COLO829 (cell line): ENCODE measurements at regions not wholly inside any gene's neighbourhood (a gene's known extent, or its start where the extent isn't known, plus 50 kb on each side); places are given as distances from the start of the nearest gene placed in this dataset.
"Not testable (repeated sequence)": the region's sequence is repeated elsewhere in the genome, so short reads cannot be mapped to it uniquely, and the experiment has no call there.

Experiments used
- DNase-seq: peaks from one replicate; pipeline ENCODE4 v3.0.0; 2012; ENCODE audit warnings: low spot score

DNA sequence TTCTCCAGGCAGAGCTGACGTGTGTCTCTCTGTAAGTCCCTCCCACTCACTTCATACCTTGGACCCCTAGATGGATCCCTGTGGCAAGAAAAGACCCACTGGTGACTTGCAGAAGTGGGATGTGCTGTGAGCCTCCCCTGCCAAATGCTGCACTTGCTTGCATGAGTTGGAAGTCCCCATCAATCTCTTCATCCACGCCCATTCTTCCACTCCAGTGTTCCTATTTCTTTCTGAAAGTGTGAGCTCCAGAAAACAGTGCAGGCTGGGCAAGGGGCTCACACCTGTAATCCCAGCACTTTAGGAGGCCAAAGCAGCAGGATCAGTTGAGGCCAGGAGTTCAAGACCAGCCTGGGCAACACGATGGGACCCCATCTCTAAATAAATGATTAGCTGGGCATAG lies 254.1 kb upstream of the IRF2BP2 start:
- DNase-seq, result no peak

GRCh38 chr1:234863551-234863971 lies 253.6 kb upstream of the IRF2BP2 start:
- DNase-seq, result no peak

DNA sequence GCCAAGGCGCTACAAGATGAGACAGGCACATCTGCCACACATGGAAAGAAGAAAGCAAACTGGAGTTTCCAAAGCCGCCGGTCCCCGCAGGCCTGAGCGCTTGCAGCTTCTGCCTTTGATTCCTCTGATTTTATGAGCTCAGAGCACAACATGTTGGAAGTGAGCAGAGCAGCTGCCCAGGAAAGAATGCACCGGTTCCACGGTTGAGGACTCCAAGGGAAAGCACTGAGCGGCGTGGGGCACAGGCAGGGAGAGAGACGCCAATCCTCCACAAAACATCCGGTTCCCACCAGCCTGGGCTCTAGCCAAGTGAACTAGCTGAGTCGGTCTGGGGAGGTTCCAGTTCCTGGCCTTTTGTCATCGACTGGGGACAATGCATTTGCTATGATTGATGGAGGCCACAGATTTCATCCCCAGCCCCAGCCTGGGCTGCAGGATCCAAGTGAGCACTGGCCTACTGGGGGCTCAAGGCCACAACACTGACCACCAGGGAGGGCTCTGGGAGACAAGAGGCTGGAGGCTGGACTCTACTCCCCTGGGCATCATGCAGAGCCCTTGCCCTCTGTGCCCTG lies 253.1 kb upstream of the IRF2BP2 start:
- peak; percentile 33 for DNase-seq

DNA sequence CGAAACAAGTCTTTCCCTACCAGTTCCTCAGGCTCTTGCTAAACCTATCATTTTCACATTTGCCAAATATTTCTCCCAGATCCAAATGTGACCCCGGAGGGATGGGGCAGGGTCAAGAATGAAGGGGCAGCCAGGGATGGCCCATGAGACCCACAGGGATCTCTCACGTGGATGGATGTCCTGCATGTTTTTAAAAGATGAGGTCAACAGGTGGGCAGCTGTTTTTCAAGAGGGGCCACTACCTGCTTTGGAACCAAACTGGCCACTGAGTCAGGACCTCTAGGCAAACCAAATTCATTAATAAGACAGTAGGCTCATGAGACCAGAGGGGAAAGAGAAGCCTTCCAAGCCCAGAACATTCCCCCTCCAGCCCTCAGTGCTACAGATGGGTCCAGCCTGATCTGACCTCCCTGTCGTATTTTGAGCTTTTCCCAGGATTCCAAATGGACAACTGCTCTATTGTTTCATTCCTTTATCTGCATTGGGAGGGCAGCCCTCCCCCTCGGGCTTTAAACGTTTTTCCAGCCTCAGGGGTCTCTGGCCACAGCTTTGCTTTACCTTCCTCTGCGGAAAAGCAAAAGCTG lies 252.5 kb upstream of the IRF2BP2 start:
- DNase-seq, result no peak

DNA sequence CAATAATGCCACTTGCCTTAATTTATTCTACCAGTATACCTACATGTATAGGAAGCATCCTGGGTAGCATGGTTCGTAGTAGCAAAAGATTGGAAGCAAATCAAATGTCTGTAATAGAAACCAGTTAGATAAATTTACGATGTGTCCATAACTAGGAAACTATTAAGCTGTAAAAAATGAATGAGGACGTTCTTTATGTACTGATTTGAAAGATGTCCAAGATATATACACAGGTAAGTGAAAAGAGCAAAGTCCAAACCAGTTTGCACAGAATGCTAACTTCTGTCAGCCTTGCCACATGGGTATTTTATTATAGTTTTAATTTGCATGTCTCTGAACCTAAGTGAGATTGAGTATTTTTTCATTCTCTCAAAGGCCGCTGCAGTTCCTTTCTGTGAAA lies 251.8 kb upstream of the IRF2BP2 start:
- no peak for DNase-seq

DNA sequence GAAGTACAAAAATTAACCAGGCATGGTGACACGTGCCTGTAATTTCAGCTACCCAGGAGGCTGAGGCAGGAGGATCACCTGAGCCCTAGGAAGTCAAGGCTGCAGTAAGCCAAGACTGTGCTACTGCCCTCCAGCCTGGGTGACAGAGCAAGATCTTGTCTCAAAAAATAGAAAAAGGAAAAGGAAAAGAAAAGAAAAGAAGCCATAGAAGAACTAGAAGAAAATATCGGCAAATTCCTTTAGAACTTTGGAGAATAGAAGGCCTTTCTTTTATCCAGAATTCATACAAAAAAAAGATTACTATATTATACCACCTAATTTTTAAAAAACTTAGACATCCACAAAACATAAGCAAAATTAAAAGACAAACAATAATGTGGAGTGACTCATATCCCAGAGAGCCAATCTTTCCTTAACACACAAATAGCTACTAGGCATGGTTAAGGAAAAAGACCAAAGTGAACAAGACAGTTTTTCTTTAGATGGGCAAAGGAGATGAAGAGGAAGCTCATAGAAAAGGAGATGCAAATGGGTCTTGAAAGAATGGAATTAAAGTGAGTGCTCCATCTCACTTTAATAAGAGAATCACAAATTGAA lies 251.1 kb upstream of the IRF2BP2 start:
- no peak for DNase-seq

DNA sequence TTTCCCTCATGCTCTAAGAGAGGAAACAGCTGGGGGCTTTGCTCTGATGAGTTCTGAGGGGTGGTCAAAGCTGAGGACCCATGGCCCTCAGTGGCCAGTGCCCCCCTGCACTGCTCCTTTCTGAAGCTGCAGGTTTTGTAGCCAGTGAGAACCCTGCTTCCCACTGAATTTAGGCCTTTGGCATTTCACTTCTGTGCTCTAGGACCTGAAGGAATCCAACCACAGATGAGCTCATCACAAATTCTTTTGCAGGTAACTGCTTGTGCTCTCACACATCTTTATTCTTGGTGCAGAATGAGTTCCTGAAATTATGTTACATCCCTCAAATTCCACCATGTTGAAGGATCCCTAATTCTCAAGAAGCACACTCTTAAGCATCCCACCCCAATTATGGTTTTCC lies 248.7 kb upstream of the IRF2BP2 start:
- no peak for DNase-seq

- DNase-seq, result no peak
Measured at GRCh38 chr1:234856845-234857245, 246.9 kb upstream of the IRF2BP2 start.

DNA sequence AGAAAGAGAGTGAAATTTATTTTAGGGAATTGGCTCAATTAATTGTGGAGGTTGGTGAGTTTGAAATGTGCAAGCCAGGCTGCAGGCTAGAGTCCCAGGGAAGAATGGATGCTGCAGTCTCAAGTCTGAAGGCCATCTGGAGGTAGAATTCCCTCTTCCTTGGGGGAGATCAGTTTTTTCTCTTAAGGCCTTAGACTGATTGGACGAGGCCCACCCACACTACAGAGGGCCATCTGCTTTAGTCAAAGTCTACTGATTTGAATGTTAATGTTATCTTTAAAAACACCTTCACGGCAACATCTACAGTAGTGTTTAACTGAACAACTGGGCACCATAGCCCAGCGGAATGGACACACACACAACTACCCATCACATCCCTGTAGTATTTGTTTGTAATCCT lies 245.9 kb upstream of the IRF2BP2 start:
- DNase-seq, result no peak

GRCh38 chr1:234854645-234855039 lies 244.7 kb upstream of the IRF2BP2 start:
- DNase-seq, result no peak

GRCh38 chr1:234853906-234854644 lies 244.1 kb upstream of the IRF2BP2 start:
- DNase-seq, result no peak

DNA sequence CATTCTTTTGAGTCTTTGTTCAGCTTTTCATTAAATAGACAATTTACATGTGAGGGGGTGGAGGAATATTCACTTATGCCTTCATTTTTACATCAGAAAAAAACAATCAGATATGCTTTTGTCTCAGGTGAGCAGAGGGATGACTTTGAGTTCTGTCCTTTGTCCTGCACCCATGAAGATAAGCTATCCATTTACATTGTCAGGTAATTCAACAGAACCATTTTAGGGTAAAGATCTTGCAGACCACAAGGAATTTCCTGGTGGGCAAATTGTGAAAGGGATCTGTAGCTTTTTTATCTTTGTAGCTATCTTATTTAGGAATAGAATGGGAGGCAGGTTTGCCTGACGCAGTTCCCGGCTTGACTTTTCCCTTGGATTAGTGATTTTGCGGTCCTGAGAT lies 242.7 kb upstream of the IRF2BP2 start:
- DNase-seq, result no peak

- DNase-seq, result no peak
Measured at GRCh38 chr1:234851450-234852438, 241.8 kb upstream of the IRF2BP2 start.

GRCh38 chr1:234849832-234850231 lies 239.9 kb upstream of the IRF2BP2 start:
- DNase-seq, result no peak

DNA sequence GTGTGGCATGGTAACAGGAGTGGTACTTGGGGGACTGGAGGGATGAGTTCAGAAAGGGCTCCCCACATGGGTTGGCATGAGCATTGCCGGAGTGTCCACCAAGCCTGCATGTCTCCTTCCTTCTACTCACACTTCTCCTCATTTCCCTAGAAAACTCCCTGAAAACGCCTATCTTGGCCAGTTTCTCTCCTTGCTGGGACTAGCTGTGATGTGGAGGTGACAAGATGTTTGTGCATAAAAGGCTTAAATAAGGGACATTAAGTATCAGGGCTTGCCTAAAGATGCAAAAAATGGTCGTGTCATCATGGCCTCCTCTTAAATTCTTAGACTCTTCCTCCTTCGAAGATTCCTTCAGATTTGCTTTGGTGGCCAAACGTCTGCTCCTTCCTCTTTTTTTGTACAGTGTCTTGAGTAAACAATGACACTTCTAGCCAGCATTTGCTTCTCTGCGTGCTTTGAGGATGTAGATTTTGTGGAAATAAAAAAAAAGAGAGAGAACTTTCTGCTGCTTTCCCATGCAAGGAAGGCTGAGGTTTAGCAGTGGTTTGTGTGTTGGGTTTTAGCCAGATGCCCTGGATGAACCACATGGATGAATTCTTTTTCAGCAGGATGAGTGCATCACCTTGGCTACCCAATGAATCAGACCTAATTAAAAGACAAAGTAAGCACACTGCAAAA lies 239.1 kb upstream of the IRF2BP2 start:
- no peak for DNase-seq

DNA sequence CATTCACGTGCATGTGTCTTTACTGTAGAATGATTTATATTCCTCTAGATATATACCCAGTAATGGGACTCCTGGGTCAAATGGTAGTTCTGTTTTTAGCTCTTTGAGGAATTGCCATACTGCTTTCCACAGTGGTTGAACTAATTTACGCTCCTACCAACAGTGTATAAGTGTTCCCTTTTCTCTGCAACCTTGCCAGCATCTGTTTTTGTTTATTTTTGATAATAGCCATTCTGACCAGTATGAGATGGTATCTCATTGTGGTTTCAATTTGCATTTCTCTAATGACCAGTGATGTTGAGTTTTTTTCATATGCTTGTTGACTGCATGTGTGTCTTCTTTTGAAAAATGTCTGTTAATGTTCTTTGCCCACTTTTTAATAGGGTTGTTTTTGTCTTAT lies 236.8 kb upstream of the IRF2BP2 start:
- not testable (repeated sequence) for DNase-seq

DNA sequence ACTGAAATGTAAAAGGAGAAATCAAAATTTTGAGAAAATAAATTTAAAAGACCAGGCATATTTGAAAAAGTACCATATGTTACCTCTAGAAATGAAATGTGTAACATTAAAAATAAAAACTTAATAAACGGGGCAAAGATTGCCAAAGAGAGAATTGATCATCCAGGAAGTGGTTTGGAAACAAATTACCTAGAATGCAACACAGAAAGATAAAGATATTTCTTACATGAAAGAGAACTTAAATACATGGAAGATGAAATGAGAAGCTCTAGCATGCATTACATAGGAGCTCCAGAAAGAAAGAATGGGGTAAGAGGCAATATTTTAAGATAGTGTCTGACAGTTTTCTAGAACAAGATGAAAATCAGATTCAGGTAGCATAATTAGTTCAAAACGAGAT lies 235.9 kb upstream of the IRF2BP2 start:
- no peak for DNase-seq

DNA sequence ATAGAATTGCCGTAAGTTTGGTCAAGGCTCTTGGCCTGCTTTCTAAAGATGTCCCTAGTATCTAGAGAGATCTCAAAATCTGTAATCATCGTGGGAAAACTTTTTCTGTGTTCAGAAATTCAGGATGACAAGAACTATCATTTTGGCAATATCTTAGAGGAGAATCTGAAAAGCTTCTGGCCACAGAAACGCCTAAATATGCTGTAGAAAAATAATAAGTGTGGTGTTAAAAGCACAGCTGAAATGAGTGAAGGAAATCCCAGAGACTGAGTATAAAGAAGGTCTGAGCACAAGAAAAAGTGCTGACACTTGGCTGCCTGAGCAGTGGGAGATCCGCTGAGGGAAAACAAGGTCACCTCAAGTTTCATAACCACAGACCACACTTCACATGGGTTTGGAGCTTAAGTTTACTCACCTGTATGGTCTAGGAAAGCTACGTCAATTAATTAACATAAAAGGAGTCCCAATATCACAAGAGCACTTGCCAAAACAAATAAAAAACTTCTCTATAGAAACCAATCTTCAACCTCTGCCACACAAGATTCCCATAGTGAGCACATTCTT lies 235.2 kb upstream of the IRF2BP2 start:
- DNase-seq, result no peak

DNA sequence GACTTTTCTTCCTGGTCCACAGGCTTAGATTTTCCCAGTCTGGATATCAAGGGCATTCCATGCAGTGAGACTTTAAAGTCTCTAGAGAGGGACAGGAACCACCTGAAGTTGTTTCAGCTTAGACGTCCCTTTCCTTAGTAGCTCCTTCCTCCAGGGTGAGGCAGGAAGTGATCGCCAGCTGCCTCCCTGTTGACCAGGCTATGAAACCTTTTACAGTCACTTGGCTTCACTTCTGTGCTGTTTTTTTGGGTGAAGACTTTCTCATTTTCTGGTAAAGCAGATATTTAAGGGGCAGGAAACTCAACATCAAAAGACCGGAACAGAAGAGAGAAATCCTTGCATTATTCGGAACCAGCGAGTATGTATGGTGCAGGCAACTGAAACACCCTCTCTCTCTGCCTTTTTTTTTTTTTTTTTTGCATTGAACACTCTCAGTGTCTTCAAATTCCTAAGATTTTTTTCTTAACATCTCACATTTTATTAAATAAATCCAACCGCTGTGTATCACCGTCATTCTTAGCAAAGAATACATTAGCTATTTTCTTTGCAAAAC lies 234.6 kb upstream of the IRF2BP2 start:
- DNase-seq, result no peak

- DNase-seq, result no peak
Measured at GRCh38 chr1:234843946-234844345, 234.0 kb upstream of the IRF2BP2 start.
